Stomach (tissue), 8 donors: ENCODE measurements at regions not wholly inside any gene's neighbourhood (a gene's known extent, or its start where the extent isn't known, plus 50 kb on each side); places are given as distances from the start of the nearest gene placed in this dataset.

Source experiments
- DNase-seq, 2 donors: peaks; one replicate each; pipeline versions ENCODE4 v3.0.0 to v3.0.0-alpha.2; 2013 to 2019
- H3K27ac ChIP-seq, 5 donors: fragments of 200-600 bp in 4 of 5; sonication (generic) in 4 of 5; one replicate each; pipeline ENCODE4 v1.5.1; 2013 to 2019; ENCODE audit warnings: mild to moderate bottlenecking in 1 of 5, moderate library complexity in 1 of 5
- H3K27me3 ChIP-seq, 3 donors: fragments of 200-600 bp; sonication (generic); one replicate each; pipeline ENCODE4 v1.5.1; 2017 to 2019; ENCODE audit warnings: mixed run types in 1 of 3
- H3K36me3 ChIP-seq, 4 donors: fragments of 200-600 bp; sonication (generic); 1 replicate in 3 of 4; 2 replicates in 1 of 4; pipeline ENCODE4 v1.5.1; 2016 to 2019
- H3K4me1 ChIP-seq, 4 donors: fragments of 200-600 bp; sonication (generic); one replicate each; pipeline ENCODE4 v1.5.1; 2016 to 2019
- H3K4me3 ChIP-seq, 4 donors: fragments of 200-600 bp; sonication (generic) in 3 of 4; one replicate each; pipeline ENCODE4 v1.5.1; 2016 to 2019; ENCODE audit warnings: mild to moderate bottlenecking in 1 of 4
- H3K9me3 ChIP-seq, 4 donors: fragments of 200-600 bp; sonication (generic); one replicate each; pipeline ENCODE4 v1.5.1; 2016 to 2019
- CTCF ChIP-seq, 7 experiments: fragments of 450-650 bp in 4 of 7; fragments of 200-600 bp in 3 of 7; sonication (generic) in 3 of 7; IDR thresholded peaks; one replicate each; pipeline ENCODE4 v1.5.1; 2016 to 2019; ENCODE audit warnings: antibody characterized with exemption in 7 of 7, control low read depth in 2 of 7, mild to moderate bottlenecking in 1 of 7
- EP300 ChIP-seq: sonication (generic); formaldehyde crosslinking; IDR thresholded peaks from one replicate; pipeline ENCODE4 v1.6.1; 2017; ENCODE audit warnings: antibody characterized with exemption
- POLR2A ChIP-seq, 4 donors: fragments of 450-650 bp; IDR thresholded peaks; one replicate each; pipeline ENCODE4 v1.6.1; 2016; ENCODE audit warnings: antibody characterized with exemption in 4 of 4, control low read depth in 2 of 4, mild to moderate bottlenecking in 1 of 4, moderate library complexity in 1 of 4
- POLR2AphosphoS5 ChIP-seq, 3 donors: sonication (generic); formaldehyde crosslinking; IDR thresholded peaks; one replicate each; pipeline ENCODE4 v1.6.1; 2016; ENCODE audit warnings: antibody characterized with exemption in 3 of 3
- WGBS, 5 donors: extraction: QIAGEN DNeasy Blood & Tissue Kit in 3 of 5; methylation state at CpG; one replicate each; pipeline versions ENCODE4 v1.1.5 to v1.1.7; 2013 to 2018; 5-methylcytosine and 5-hydroxymethylcytosine counted together
- intact Hi-C: fragments of 100-400 bp; cut with DNase I; formaldehyde crosslinking; loops from one replicate; pipeline ENCODE4 v1.15.1; 2023; ENCODE audit warnings: low total_unique reads
- donor health status: healthy with polysubstance abuse.
- donor health status: Bipolar disorder and iron deficiency.
- donor health status: healthy.

GRCh38 chr5:167823405-167823804 lies 468.0 kb upstream of the WWC1 start:
- H3K4me1 ChIP-seq, result no peaks in the 10 kb centered on the region
- no peak overlapping the region for H3K27ac ChIP-seq
- no peak for DNase-seq
- intact Hi-C loops, result no loop called here
- no peaks in the 10 kb centered on the region for H3K36me3 ChIP-seq
- TF ChIP-seq CTCF (IDR thresholded peaks at IDR 0.05), result no peak
- TF ChIP-seq POLR2A (IDR thresholded peaks at IDR 0.05), result no peak
- no peak for TF ChIP-seq POLR2AphosphoS5 (IDR thresholded peaks at IDR 0.05)
- no peak for TF ChIP-seq EP300
- peaks cover 0 to 6% (median 0%) of the 10 kb centered on the region in 3 donors for H3K27me3 ChIP-seq
- H3K9me3 ChIP-seq, result no peaks in the 10 kb centered on the region
- H3K4me3 ChIP-seq, result no peak overlapping the region
- 60 to 70% (median 61%) methylated on average over 2 of the region's 2 CpGs for WGBS, 5 donors

GRCh38 chr5:167827766-167828165 lies 463.7 kb upstream of the WWC1 start:
- TF ChIP-seq POLR2AphosphoS5 (IDR thresholded peaks at IDR 0.05) (no peak), EP300 (no peak), CTCF (IDR thresholded peaks at IDR 0.05) (no peak), POLR2A (IDR thresholded peaks at IDR 0.05) (no peak)
- WGBS, 5 donors, result 16 to 36% (median 28%) methylated on average over 1 of the region's 1 CpG
- H3K4me3 ChIP-seq, result no peak overlapping the region
- no peak overlapping the region for H3K27ac ChIP-seq
- H3K4me1 ChIP-seq, result no peaks in the 10 kb centered on the region
- no peaks in the 10 kb centered on the region for H3K9me3 ChIP-seq
- H3K27me3 ChIP-seq, result peaks cover 0 to 6% (median 0%) of the 10 kb centered on the region in 3 donors
- H3K36me3 ChIP-seq, result no peaks in the 10 kb centered on the region
- DNase-seq, result no peak
- intact Hi-C loops, result no loop called here

DNA sequence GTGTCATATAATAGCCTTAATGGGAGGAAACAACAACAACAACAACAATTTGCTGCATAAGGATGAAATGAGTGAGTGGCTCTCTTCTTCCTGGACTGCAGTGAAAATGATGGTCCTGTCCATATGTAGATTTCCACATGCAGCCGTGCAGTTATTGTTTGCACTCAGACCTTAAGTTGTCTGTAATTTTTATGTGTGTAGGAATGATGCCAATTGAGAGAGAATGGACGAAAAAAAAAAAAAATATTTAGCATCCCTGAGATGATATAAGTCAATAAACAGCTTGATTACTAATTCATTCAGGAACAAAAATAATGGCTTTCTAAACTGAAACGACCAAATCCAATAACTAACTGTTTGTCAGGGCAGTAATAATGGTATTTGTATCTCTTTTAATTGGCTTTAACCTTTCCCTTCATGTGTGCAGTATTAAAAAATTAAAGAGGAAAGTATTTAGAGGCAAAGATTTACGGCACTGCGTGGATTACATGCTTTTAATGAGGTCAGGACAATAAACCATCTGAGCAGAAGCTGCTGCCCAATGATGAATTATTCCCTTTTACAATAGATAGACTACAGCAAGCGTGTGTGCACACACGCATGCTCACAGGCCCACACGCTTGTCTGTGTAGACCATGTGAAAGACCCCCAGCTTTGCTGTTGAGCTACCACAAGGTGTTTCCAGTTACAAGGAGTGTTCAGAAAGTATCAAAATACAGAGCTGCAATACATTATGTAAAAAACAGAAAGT lies 459.5 kb upstream of the WWC1 start:
- WGBS, 5 donors, result 60 to 75% (median 69%) methylated on average over 8 of the region's 8 CpGs
- H3K4me1 ChIP-seq, result no peaks in the 10 kb centered on the region
- no peaks in the 10 kb centered on the region for H3K36me3 ChIP-seq
- no peak for DNase-seq
- intact Hi-C loops, result no loop called here
- H3K27ac ChIP-seq, result no peak overlapping the region
- no peaks in the 10 kb centered on the region for H3K27me3 ChIP-seq
- H3K4me3 ChIP-seq, result no peak overlapping the region
- no peaks in the 10 kb centered on the region for H3K9me3 ChIP-seq
- TF ChIP-seq EP300 (no peak), POLR2AphosphoS5 (IDR thresholded peaks at IDR 0.05) (no peak), CTCF (IDR thresholded peaks at IDR 0.05) (no peak), POLR2A (IDR thresholded peaks at IDR 0.05) (no peak)

GRCh38 chr5:167832609-167833008 lies 458.8 kb upstream of the WWC1 start:
- Histone ChIP-seq H3K27ac (no peak overlapping the region), H3K4me3 (no peak overlapping the region), H3K36me3 (no peaks in the 10 kb centered on the region), H3K27me3 (no peaks in the 10 kb centered on the region), H3K9me3 (no peaks in the 10 kb centered on the region), H3K4me1 (no peaks in the 10 kb centered on the region)
- TF ChIP-seq EP300, result no peak
- TF ChIP-seq POLR2A (IDR thresholded peaks at IDR 0.05), result no peak
- TF ChIP-seq POLR2AphosphoS5 (IDR thresholded peaks at IDR 0.05), result no peak
- no peak for TF ChIP-seq CTCF (IDR thresholded peaks at IDR 0.05)
- WGBS, 5 donors, result 0 to 6% (median 0%) methylated on average over 1 of the region's 1 CpG
- intact Hi-C loops, result no loop called here
- DNase-seq, result no peak
